HG02870 (cell line): ENCODE measurements at regions not wholly inside any gene's neighbourhood (a gene's known extent, or its start where the extent isn't known, plus 50 kb on each side); places are given as distances from the start of the nearest gene placed in this dataset.

Experiments
- ATAC-seq: cut with Tn5 transposase; IDR thresholded peaks from one replicate; pipeline ENCODE4 v1.9.1; 2021; ENCODE audit warnings: mild to moderate bottlenecking, moderate library complexity; ENCODE audit not compliant: unreplicated experiment

DNA sequence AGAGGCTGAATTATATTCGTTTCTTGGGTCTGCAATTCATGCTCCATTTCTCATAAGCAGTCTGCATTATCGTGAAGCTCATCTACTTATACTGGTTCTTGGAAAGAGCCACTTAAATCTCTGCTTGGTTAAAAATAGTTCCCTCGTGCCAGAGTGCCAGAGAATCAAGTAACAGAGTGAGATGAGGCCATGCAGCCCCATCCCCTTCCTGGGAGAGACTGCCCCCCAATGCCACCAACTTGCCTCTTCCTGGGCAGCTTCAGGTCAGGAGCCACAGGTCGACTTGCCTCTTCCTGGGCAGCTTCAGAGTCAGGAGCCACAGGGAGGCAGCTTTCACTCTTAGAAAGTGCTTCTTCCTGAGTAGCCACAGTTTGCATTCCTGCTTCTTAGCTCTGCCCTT is 223.9 kb upstream of the ZBED5 start:
- no peak for ATAC-seq

GRCh38 chr11:11081288-11081687 is 223.4 kb upstream of the ZBED5 start:
- ATAC-seq = no peak

- ATAC-seq = no peak
Measured at GRCh38 chr11:11078344-11079086, 220.7 kb upstream of the ZBED5 start.

- ATAC-seq = no peak
Measured at GRCh38 chr11:11077898-11078297, 220.0 kb upstream of the ZBED5 start.

- ATAC-seq = no peak
Measured at GRCh38 chr11:11076879-11077278, 219.0 kb upstream of the ZBED5 start.

DNA sequence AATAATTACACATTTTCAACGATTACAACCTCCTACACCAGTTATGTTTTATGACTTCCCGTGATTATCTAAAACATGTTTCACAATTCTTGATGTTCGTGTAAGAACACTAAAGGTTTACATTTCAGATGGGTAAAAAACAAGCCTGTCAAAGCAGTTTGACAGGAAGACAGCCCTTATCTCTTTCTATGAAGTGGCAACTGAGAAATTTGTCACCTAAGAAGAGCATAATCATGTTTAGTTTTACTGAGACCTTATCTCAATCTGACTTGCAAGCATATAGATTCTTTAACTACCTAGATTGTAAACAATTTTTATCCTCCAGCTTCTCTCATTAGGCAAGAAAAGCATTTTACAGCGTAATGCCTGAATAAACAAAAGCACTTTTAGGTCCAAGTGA is 218.4 kb upstream of the ZBED5 start:
- no peak for ATAC-seq

- no peak for ATAC-seq
Measured at GRCh38 chr11:11075515-11076171, 217.8 kb upstream of the ZBED5 start.

- no peak for ATAC-seq
Measured at GRCh38 chr11:11074686-11075335, 217.0 kb upstream of the ZBED5 start.

DNA sequence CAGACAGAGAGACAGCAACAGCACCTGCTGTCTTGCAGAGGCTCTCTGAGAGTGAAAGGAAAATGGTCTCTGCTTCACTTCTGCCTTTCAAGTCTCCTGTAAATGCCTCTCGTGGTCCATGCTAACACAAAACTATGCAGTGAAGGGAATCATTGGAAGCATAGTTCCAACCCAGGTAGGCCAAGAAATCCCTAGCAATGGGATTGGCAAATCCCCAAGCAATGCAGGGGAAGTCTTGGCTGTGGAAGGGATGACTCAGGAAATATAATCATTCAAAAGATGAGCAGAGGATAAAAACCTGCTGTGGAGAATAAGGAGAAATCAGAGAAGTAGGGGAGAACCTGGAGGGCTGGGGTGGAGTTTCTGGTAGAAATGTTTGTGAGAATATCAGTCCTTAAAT is 216.1 kb upstream of the ZBED5 start:
- no peak for ATAC-seq

- ATAC-seq = no peak
Measured at GRCh38 chr11:11072067-11072466, 214.2 kb upstream of the ZBED5 start.

DNA sequence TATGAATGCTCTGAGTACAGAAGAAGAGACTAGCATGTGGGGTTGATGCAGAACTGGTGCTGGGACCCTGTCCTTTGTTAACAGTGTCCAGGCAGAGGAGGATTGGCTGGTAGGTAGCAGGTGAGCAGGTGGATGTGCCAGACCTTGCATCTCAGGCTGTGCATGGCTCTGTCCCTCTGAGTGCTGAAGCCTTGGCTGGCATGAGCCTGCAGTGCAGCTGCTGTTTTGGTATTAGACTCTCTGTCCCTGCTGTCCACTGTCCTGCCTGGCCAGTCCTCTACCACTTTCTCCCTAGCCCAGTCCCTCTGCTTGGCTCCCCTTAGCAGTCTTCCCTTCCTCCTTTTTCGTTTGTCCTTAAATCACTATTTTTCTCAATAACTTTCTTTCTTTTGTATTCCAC is 213.6 kb upstream of the ZBED5 start:
- ATAC-seq = no peak

- ATAC-seq = no peak
Measured at GRCh38 chr11:11070976-11071375, 213.1 kb upstream of the ZBED5 start.

GRCh38 chr11:11069841-11070835 is 212.3 kb upstream of the ZBED5 start:
- no peak for ATAC-seq

- ATAC-seq = no peak
Measured at GRCh38 chr11:11068113-11068512, 210.3 kb upstream of the ZBED5 start.

- no peak for ATAC-seq
Measured at GRCh38 chr11:11065396-11065795, 207.5 kb upstream of the ZBED5 start.

DNA sequence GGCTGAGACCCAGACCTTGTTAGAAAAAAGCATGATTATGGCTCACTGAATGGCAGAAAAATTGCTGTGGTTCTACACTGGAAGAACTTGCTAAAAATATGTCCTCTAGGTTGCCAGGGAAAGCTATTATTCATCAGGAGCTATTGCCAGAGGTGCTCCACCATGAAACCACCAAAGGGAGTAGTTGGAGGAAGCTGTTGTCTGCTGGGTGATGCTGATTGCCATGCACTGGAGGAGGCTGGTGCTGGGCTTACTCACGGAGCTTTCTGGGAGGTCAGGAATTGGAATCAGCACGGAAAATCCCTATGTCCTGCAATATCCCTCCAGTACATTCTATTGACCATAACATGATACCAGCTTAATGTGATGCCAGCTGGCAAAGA is 199.6 kb upstream of the ZBED5 start:
- ATAC-seq = no peak

DNA sequence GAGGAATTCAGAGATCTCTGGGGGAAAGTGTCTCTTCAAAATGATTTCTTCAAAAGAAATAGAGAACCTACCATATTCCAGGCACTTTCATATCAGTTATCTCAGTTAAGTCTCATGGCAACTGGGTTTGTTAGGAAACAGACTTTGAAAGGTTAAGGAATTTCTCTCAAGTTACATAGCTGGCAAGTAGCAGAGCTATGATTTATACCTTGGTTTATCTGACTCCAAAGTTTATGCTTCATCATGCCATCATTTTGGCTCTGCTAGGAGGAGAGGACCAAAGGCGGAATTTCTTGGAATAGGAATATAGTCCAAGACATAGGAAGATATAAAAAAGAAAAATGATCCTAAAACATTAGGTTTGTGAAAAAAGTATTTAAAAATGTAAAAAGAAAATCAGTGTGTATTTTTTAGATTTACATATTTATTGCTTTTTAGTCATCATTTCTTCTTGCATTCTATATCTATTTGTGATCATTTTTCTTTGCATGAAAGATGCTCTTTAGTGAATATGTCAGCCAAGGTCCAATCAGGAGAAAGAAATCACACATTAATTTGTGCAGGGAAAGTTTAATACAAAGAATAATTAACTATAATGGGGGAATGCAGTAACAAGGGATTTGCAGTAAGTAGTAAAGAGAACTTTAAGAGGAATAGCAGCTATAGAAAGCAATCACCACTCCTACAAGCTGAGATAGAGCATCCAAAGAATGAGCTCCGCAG is 199.1 kb upstream of the ZBED5 start:
- no peak for ATAC-seq

DNA sequence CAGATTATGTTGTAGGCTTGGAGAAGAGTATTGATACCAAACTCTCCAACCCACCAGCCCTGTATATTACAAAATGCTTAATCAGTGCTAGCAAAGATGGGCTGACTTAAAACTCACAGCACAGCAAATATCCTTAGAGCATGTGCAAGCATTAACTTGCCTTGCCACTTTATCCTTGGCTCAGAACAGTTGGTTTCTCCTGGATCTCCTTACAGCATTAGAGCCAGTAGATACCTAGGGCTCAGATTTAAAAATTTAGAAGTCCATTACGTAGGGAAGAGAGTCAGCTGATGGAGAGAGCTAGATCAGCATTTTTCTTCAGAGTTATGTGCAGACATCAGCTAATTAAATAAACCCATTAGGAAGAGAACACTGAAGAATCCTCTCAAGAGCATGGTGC is 198.5 kb upstream of the ZBED5 start:
- no peak for ATAC-seq

DNA sequence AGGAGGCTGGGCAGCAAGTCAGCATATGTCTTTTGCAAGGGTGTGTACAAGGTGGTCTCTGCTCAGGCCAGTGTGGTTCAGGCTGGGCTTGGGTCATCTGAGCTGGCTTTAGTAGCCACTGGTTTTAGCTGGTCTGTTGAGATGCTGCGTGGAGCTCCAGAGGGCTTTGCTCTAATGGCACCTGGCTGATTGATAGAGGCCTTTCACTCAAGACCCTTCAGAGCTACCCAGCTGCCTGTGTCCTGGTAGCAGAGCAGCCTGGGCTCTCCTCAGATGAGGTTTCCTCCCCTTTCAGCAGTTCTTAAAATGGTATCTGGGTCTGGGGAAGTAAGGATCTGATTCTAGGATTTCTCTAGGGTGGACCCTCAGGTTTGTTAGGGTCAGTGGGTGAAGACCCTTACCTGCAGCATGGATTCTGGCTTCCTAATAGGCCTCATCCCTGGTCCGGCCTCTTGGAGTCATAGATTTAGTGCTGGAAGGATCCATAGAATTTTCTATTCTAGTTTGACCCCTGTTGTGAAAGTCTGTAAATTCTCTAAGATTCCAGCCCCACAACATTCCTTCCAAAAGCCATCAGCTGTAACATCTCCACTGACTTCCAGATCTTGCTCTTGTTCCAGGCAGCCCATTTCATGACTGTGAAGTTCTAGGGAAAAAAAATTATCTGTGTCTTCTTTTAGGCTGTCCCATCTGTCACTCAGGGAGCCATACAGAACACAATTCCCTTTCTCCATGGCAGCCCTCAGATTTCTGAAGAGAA is 190.2 kb upstream of the ZBED5 start:
- no peak for ATAC-seq

- ATAC-seq = no peak
Measured at GRCh38 chr11:11046781-11047180, 188.9 kb upstream of the ZBED5 start.
